Astrocyte of the cerebellum (primary cell): ENCODE measurements at regions not wholly inside any gene's neighbourhood (a gene's known extent, or its start where the extent isn't known, plus 50 kb on each side); places are given as distances from the start of the nearest gene placed in this dataset.

Experiments
- DNase-seq: peaks from one replicate; pipeline ENCODE4 v3.0.0-alpha.2; 2011; ENCODE audit warnings: low read depth
- H3K4me3 ChIP-seq: 2 replicates; pipeline ENCODE4 v1.5.1; 2011; ENCODE audit warnings: mild to moderate bottlenecking, low read depth, low read length, moderate library complexity
- in situ Hi-C: cut with HindIII; loops from 2 replicates; pipeline ENCODE4 v1.10.0; 2017; ENCODE audit warnings: low sequenced_read_pairs
- TF ChIP-seq, protein P1 (sequence below): IDR thresholded peaks from 2 replicates; pipeline ENCODE4 v1.5.1; 2012; ENCODE audit warnings: low read length, low read depth, moderate library complexity, mild to moderate bottlenecking; ENCODE audit errors: missing control alignments

DNA sequence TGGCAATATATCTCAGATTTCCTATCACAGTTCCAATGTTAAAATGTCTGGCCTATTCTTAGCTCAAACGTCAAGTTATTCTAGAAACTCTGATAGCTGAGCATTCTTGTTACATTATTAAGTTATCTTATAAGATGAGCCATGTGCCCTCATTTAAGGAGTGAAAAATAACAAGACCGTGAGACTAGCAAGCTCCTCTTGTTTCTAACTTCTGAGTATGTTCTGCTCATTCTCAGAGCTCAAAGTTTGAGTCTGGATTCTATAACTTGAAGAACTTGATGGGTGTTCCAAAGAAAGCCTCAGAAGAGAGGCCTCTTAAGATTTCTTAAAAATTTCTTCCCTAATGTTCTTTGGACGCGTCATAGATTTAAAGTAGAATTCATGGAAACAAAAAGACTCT is 215.2 kb downstream of the HTR7 start:
- no peak for DNase-seq
- TF ChIP-seq, protein P1, sequence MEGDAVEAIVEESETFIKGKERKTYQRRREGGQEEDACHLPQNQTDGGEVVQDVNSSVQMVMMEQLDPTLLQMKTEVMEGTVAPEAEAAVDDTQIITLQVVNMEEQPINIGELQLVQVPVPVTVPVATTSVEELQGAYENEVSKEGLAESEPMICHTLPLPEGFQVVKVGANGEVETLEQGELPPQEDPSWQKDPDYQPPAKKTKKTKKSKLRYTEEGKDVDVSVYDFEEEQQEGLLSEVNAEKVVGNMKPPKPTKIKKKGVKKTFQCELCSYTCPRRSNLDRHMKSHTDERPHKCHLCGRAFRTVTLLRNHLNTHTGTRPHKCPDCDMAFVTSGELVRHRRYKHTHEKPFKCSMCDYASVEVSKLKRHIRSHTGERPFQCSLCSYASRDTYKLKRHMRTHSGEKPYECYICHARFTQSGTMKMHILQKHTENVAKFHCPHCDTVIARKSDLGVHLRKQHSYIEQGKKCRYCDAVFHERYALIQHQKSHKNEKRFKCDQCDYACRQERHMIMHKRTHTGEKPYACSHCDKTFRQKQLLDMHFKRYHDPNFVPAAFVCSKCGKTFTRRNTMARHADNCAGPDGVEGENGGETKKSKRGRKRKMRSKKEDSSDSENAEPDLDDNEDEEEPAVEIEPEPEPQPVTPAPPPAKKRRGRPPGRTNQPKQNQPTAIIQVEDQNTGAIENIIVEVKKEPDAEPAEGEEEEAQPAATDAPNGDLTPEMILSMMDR, result no peak
- no peak overlapping the region for H3K4me3 ChIP-seq
- in situ Hi-C loops, result no loop called here

DNA sequence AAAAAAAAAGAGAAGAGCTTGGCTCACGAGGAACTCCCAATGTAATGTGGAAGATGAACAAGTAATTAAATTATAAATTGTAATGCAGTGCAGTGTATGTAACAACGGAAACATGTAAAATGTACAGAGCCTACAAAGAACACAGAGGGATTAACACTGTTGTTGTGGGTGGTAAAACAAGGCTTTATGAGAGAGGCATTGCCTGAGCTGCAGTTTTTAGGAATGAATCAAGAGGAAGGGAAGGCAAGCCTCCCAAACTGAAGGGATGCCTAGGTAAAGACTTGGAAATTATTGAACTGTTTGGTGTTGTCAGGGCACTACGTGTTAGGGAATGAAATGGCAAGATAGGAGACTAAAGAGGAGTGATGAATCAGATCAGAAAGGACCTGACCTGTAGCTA is 213.7 kb downstream of the HTR7 start:
- no peak overlapping the region for H3K4me3 ChIP-seq
- TF ChIP-seq, protein P1, result no peak
- DNase-seq, result no peak
- in situ Hi-C loops, result no loop called here

DNA sequence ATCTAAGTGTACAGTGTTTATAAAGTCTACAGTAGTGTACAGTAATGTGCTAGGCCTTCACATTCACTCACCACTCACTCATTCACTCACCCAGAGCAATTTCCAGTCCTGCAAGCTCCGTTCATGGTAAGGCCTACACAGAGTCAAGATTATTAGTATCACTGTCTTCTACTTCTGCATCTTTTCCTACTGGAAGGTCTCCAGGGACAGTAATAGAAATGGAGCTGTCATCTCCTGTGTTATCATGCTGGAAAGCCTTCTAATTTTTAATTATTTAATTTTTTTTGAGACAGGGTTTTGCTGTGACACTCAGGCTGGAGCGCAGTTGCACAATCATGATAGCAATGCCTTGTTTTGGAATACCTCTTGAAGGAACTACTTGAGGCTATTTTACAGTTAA is 207.0 kb downstream of the HTR7 start:
- H3K4me3 ChIP-seq, result no peak overlapping the region
- TF ChIP-seq, protein P1, result no peak
- no peak for DNase-seq
- in situ Hi-C loops, result no loop called here

DNA sequence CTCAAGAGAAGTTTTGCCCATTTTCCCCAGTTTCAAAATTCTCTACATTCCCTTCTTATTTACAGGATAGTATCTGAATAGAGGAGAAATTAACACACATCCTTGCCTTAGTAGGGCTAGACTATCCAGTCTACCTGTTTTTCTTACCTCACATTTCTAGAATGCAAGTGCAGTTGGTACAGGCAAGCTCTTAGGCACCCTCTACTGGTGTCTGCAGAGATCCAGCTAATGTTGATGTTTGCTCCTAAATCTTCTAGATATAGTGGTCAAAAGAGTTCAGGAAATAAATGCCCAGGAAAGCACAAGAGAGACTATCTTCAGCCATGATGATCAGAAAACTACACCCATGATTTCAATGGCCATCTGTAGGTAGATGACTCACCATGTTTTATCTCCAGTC is 205.3 kb downstream of the HTR7 start:
- DNase-seq, result no peak

DNA sequence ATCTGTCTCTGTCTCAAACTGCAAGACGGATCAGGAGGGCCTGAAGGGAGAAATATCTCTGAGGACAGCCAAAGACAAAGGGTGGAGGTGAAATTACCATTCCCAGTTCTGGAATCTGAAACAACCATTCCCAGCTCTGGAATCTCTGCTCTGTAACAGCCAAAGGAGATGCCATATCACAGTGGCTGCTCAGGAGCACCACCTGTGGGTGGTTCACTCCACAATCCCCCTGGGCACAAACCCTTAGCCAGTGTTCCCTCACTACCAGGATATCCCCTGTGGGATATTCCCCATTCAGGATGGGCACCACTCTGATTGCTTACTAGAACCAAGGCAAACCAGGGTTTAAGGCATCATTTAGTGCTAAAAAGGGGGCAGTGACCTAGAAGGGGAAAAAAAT is 199.0 kb downstream of the HTR7 start:
- no peak for DNase-seq
- TF ChIP-seq, protein P1, result peak; percentile 21
- H3K4me3 ChIP-seq, result no peak overlapping the region
- in situ Hi-C loops, result no loop called here

More for the DNA sequence above, 205.3 kb downstream of the HTR7 start:
- in situ Hi-C loops, result no loop called here
- H3K4me3 ChIP-seq, result no peak overlapping the region
- TF ChIP-seq, protein P1, result peak; percentile 69

DNA sequence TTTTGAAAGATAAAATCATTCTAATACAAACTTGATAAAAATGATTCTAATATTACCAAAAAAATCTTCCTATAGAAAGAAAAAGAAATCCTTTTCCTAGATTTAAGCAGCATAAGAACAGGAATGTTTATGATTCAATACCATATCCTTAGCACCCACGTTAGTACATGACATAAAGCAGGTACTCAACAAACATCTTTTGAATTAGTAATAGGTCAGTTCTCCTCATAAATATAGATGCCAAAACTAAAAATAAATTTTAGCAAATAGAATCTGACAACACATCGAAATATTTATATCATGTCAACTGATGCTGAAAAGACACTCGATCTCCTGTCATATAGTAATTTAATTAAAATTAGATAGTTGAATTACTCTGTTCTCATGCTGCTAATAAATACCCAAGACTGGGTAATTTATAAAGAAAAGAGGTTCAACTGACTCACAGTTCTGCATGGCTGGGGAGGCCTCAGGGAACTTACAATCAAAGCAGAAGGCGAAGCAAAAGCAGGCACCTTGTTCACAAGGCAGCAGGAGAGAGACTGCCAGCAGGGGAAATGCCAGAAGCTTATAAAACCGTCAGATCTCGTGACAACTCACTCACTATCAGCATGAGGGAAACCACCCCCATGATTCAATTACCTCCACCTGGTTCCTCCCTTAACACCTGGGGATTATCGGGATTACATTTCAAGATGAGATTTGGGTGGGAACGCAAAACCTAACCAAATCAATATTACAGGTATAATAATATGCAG is 191.8 kb downstream of the HTR7 start:
- no peak for DNase-seq
- in situ Hi-C loops, result no loop called here
- TF ChIP-seq, protein P1, result no peak
- H3K4me3 ChIP-seq, result no peak overlapping the region
